Colon (tissue), 2 donors: ENCODE measurements at regions not wholly inside any gene's neighbourhood (a gene's known extent, or its start where the extent isn't known, plus 50 kb on each side); places are given as distances from the start of the nearest gene placed in this dataset.

ENCODE experiments used
- FAIRE-seq: peaks from 2 replicates; lab custom pipeline; 2012; peaks lifted over from hg19 to GRCh38; lab: Jason Lieb, UNC
- donor health status: control.
- donor health status: control.

DNA sequence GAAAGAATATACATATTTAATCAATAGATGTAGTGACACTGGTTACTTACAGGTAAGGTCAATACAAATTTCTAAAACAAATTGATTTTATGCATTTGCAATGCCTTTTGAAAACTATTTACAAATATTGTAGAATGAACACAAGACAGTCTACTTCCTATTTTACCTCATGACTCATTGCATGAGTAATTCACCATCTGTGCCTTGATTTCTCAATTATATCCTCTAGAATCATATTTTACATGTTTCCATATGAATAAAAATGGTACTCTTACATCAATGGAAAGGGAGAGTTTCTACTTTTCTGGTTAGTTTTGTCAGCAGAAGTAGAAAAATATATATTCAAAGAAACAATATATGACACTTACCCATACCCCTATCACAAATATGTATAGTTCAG is 203.8 kb upstream of the CDH7 start:
- no peak for FAIRE-seq

DNA sequence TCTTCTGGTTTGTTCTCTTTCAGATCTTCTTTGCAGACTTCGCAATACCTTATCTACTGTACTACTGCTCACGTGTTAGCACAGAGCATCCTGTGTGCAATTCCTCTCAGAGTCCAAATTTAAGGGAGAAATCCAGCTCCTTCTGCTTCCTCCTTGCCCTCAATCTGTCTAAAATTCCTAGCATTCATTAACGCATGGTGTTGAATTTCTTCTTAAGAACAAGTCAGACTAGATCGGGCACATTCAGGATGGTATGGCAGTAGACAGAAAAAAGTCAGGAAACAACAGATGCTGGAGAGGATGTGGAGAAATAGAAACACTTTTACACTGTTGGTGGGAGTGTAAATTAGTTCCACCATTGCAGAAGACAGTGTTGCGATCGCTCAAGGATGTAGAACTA is 206.1 kb upstream of the CDH7 start:
- no peak for FAIRE-seq

DNA sequence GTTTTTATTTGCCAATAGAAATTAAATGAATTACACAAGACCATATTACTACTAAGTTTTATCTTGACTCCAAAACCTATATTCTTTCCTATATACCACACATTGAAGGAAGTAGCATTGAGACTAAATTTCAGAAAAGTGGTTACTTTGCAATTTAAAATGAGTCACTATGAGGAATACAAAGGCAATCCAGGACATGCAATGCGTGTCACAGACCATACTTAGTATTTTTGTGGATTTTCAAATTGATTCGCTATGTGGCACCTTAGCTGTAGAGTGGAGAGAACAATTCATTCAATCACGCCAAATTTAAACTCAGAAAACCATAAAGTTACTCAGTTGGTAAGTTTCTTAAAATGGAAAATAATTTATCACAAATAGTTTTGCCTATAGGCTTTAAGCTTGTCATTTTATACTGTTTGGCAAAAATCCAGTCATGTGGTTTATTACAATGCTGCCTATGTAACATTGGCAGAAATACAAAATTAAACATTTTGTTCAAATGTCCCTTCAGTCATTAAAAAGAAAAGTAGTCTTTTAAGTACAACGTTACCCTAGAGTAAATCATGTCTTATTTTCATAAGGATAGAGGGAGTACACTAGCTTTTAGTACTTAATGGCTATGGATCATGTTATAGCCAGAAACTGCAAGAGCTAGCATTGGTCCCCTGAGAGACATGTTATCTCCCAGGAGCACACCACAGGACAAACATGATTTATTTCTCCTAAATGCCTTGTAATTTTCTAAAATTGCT is 222.8 kb upstream of the CDH7 start:
- FAIRE-seq = no peak

DNA sequence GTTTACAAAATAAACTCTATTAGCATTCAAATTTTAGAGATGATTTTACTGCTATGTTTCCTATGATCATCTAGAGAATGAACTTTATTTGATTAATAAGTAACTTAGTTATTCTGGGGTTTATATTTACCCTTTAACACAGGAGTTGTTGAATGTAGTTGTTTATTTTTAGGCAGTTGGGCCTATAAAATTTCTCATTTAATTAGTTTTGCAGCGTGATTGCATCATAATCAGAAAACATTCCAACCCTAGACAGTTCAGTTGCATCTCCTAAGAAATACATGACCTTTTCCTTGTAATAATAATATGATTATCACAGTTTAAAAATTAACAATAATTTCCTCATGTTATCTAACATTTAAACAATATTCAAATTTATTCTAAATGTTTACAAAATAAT is 224.7 kb upstream of the CDH7 start:
- no peak for FAIRE-seq

DNA sequence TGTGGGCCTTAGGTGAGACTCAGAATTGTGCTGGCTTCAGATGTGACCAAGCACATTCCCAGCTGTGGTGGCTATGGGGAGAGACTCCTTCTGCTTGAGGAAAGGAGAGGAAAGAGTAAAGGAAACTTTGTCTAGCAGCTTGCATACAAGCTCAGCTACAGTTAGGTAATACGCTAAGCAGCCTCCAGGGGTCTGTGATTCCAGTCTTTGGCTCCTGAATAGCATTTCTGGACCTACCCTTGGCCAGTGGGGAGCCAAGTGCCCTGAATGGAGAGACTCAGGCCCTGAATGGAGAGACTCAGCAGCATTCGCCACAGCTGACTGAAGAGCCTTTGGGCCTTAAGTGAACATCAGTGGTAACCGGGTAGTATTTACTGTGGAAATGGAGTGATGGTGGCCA is 227.4 kb upstream of the CDH7 start:
- no peak for FAIRE-seq

DNA sequence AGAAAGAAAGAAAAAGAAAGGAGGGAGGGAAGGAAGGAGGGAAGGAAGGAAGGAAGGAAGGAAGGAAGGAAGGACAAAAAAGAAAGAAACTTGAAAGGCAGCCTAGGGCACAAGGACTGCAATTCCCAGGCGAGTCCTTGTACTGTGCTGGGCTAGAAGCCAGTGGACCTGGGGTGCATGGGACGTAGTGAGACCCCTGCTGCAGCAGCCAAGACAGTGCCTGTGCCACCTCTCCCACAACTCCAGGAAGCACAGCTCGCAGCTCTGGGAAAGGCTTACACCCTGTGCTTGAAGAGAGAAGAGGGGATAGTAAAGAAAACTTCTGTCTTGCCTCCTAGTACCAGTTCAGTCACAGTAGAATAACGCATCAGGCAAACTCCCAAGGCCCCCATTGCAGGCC is 227.9 kb upstream of the CDH7 start:
- no peak for FAIRE-seq

DNA sequence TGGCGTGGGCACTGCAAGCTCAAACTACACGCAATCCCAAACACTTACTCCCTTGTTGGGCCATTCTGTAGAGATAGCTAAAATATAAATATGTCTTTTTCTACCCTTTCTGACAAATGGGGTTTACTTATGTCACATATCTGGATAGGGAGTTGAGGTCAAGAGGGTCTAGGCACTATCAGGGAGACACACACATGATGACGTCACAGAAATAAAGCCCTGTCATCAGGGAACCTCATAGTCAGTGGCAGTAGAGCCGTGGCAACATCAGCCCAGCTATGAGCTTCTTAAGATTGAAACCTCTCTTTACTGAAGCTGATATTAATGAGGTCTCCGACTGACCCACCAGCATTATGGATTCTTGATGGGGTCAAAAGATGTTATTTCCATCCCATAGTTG is 234.6 kb upstream of the CDH7 start:
- FAIRE-seq = no peak

DNA sequence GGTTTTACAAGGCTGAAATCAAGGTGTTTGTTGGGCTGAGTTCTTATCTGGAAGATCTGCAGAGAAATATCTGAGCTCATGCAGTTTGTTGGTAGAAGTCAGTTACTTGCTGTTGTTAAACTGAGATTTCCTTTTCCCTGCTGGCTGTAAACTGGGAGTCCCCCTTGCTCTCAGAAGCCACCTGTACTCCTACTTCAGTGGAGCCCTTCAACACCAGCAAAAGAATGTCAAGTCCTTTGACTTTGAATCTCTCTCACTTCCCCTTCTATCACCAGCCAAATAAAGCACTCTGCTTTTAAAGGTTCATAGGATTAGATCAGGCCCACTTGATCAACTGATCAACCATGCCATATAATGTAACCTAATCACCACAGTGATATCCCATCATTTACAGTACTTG is 252.2 kb upstream of the CDH7 start:
- FAIRE-seq = no peak

DNA sequence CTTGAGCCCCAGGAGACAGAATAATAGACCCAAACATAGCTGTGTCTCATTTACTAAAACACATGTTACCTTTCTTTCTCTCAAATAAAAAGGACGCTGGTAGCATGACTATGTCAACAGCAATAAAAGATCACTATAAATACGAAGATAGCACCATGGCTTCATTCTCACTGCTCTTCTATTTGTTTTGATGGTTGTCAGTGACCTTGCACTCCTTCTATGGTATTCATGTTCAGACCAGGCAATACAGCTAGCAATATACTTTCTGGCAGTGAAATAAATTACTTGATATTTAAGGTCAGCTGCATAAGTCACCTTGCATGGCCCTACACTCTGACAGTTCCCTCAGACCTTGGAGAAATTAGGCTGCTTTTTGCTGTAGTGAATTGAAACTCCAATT is 263.2 kb upstream of the CDH7 start:
- no peak for FAIRE-seq

DNA sequence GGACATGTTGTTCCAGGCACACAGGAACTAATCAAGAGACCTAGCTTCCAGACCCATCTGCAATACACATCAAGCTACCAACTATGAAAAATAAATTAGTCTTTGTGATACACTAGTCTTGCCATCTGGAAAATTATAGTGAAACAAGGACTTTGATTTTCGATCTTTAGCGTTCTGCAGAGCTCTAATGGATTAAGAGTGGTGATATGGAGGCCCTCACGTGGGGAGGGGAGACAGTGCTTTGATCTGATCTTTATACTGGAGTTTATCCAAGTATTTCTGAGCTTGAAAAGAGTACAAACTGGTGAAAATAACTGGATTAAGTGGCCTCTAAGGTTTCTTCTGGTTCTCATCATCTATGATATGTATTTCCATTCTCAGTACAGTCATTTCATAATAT is 273.4 kb upstream of the CDH7 start:
- no peak for FAIRE-seq

DNA sequence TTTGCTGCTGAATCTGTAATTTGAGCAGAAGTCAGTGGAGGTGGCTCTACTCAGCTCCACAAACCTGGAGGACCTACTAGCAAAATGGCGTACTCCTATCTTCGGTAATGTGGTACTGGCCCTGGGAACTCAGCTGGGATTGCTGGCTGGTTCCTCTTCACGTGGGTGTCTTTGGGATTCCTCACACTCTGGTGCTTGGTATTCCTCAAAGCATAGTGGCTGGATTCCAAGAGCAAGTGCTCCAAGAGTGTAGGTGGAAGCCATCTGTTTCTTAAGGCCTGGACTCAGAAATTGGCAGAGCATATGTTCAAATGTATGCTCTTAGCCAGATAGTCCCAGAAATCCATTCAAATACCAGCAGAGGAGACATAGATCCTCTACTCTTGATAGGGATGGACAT is 281.9 kb upstream of the CDH7 start:
- no peak for FAIRE-seq

DNA sequence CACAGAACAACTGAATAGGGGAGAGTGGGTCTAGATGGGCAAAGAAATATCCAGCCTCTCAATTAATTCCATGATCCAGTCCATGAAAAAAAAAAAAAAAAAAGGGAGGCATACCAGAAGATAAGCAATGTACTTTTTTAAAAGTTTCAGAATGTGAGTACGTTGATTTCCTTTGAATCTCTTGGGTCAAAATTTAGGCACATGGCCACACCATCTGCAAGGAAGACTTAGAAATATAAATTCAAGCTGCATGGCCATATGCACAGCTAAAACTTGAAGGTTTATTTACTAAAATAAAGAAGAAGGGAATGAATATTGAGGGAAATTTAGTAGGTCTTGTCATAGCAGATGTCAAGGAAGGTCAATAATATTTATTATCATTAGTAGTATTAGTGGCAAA is 286.5 kb upstream of the CDH7 start:
- FAIRE-seq = no peak

DNA sequence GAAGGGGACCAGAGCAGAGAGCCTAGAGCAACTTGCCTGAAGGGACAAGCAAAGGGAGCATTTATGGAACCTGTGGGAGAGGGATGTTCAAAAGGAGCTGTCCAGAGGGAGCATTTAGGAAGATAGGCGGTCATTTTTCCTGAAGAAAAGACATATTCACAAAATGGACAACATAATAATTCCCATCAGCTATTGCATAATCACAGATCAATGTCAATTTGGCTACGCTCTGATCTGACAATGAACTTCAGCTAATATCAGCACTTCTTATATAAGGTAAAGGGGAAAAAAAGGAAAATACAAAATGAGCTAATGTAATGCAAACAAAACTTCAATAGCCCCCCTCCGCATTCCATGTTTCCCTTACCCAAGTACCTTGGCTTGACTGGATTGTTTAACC is 291.1 kb upstream of the CDH7 start:
- FAIRE-seq = no peak

DNA sequence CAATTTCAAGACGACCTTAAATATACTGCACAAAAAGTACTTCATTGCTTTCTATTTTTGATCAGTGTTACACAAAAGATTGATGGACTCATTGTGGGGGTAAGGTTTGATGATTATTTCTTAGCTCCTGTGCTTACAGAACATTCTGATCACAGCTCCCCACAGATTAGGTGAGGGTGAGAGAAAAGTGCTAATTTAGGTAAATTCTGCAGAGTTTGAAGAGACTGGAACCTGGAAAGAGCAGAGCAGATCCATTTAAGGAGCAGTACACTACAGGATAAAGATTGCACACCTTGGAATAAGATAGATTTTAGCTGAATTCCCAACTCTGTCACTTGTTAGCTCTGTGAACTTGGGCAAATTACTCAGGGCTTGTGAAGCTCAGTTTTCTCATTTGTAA is 291.9 kb upstream of the CDH7 start:
- no peak for FAIRE-seq

DNA sequence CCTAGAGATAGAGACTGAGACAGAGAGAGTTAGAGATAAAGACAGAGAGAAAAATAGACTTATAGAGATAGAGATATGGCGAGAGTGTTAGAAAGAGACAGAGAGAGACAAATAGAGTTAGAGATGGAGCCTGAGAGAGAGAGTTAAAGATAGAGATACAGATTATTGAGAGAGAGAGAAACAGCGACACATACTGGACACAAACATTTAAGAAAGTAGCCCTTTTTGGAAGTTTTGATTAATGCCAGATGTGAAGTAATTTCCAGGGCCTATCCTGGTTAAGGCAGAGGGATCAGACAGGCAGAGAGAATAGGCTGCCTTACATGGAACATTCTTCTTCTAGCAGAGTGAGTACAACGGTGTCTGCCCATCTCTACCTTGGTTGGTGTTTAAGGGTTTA is 311.6 kb upstream of the CDH7 start:
- FAIRE-seq = no peak

DNA sequence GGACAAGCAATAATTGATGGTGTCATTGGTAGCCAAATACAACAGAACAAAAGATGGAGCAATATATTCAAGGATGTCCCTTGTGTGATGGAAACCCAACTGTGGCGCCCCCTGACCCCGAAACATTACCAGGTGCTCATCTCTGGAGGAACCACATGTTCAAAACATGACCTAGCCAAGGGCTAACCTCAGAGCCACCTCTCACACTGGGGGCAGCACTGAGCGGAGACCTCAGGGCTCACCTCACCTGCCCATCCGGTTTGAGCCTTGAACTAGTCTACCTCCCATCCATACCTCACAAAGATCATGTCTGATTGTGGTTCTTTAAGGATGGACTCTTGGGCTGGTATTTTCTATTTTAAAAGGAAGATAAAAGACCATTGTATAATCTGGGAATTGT is 314.4 kb upstream of the CDH7 start:
- no peak for FAIRE-seq

DNA sequence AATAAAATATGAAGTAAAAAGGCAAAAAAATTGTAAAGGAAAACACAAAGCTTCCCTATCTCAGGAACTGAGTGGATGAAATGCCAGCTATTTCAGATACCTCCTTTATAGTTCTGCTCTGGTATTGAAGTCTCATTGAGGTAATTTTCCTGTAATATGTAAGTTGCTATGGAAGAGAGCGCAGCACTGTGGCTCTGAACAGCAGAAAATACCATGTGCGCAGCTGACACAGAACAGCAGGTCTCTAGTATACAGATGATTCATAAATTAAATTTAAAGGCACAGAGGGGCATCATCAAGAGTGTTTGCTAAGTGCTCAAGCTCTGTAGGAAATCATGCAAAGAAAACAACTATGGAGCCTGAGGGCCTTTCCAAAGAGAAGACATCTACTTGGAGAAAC is 315.3 kb upstream of the CDH7 start:
- no peak for FAIRE-seq

DNA sequence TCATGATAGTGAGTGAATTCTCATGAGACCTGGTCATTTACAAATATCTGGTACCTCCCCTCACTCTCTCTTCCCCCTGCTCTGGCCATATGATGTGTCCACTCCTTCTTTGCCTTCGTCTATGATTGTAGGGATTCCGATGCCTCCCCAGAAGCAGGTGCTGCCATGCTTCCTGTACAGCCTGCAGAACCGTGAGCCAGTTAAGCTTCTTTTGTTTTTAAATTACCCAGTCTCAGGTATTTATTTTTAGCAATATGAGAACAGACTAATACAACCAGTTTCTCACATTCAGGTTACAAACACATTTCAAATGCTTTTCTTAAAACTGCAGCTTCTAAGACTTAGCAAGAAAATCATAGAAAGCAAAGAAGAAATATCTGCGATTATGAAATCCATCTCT is 321.2 kb upstream of the CDH7 start:
- FAIRE-seq = no peak

DNA sequence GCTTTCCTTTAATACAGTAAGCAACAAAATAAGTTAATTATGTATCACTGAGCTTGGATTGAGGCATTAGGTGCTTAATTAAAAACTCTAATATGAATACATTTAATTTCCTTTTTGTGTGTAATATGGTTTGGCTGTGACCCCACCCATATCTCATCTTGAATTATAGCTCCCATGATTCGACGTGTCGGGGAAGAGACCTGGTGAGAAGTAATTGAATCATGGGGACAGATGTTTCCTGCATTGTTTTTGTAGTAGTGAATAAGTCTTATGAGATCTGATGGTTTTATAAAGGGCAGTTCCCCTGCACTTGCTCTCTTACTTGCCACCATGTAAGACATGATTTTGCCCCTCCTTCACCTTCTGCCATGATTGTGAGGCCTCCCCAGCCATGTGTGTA is 325.4 kb upstream of the CDH7 start:
- FAIRE-seq = no peak

DNA sequence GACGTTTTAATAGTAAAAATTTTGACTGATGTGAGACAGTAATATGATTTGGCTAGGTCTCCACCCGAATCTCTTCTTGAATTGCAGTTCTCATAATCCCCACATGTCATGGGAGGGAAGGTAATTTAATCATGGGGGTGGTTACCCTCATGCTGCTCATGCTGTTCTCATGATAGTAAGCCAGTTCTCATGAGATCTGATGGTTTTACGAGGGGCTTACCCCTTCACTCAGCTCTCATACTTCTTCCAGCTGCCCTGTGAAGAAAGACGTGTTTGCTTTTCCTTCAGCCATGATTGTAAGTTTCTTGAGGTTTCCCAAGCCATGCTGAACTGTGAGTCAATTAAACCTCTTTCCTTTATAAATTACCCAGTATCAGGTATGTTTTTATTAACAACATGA is 327.0 kb upstream of the CDH7 start:
- FAIRE-seq = no peak

DNA sequence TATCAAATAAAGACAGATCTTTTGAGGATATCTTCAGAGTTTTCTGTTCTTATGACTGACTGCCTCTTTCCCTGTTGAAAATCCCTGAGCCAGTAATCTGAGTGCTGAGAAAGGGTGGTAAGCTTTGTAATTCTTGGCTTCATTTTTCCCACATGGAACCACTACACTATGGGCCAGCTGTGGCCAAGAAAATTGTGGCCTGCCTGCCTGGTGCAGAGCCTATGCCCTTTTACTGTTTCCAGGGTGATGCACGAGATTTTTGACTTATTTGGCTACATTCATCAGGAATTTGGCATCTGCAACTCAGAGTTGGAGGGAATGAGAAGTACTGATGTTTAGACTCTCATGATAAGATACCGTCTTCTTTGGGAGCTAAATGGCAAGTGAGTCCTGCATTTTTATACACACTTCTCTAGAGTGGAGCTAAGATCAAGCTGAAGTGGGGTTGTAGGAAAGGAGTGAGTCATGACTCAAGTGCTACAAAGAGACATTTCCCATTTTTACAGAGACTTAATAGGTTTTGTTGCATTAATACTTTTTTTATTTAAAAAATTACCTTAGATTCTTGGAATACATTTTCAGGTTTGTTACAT is 328.2 kb upstream of the CDH7 start:
- FAIRE-seq = no peak

DNA sequence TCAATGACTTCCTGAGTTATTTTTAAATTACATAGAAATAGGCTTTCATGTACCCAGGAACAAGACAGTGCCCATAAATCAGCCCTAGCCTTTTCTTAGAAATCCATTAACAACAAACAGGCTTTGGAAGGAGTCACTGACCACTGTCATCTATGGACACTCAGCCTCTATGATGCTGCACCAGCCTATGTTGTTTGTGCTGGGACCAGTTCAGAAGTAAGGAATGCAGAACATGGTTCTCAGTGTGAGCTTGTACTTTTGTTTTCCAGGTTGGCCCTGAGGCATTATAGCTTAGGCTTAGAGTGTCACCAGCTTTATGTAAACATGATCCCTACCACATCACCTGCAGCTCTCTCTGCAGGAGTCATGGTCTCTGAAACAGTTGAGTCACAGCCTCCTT is 335.7 kb upstream of the CDH7 start:
- no peak for FAIRE-seq

DNA sequence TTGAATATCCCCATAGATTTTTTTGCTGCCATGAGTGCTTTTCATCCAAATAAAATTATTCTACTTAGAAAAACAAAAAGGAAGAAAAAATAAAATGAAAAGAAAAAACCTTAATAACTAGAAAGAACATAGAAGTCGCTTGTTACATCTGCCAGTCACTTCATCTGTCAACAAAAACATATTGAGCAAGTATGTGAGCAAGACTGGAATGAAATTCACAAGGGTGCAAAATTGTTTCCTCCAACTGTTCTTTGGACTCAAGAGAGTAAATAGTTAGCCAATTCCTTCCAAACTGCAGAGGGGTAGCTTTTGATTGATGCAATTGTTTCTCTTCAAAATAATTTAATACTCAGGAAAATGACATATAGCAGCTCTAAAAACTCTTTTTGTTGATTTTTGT is 336.3 kb upstream of the CDH7 start:
- no peak for FAIRE-seq

DNA sequence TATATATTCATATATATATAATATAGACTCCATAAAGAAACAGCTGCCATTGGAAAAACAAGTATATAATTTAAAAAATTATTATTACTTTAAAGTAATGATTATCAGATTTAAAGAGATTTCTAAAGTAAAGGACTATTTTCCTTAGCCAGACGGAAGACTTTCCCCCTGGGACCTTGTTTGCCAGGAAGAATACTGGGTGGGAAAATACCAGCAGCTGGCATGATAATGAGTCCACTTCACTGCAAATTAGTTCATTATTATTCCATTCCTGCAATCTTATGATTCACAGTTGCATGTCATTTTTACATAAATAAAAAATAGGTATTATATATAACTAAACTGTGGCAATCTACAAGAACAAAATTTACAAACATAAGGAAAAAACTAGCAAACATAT is 339.8 kb upstream of the CDH7 start:
- peak; percentile 14 for FAIRE-seq

DNA sequence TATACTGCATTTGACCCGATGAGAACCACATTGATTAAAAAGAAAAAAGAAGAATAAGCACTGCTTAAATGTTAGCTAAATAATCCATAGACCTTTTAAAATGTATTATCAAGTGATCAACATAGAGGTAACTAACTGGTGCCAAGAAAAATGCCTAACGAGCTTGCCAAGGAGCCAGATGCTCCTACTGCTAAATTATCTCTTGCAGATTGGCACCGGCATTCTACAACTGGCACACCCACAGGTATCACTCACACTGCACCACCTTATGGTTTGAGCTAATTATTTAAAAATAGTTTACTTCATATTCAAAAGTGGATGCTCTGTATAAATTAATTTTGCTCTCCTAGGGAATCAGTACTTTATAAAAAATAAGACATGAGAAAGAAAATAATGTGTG is 341.6 kb upstream of the CDH7 start:
- FAIRE-seq = no peak
